ENCODE measurements at regions not wholly inside any gene's neighbourhood (a gene's known extent, or its start where the extent isn't known, plus 50 kb on each side); places are given as distances from the start of the nearest gene placed in this dataset.

DNA sequence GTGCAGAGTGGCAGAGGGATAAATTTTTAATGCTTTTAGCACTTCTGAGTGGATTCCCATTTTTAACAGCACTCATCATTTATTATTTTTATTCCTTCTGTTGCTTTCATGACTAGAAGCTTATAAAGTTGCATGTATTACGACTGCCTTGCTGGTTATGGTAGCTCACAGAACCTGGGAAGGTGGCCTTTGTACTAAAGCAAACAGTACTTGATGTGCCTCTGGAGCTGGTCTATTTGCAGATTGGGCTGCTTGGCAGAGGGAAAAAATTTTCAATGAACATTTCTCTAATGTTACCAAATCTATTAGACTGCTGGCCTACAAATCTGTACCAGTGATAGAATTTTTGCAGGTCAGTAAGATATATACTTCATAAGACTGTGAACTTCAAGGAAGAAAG, 274.5 kb upstream of the C9orf72 start (continued):
- TF ChIP-seq, protein P1, sequence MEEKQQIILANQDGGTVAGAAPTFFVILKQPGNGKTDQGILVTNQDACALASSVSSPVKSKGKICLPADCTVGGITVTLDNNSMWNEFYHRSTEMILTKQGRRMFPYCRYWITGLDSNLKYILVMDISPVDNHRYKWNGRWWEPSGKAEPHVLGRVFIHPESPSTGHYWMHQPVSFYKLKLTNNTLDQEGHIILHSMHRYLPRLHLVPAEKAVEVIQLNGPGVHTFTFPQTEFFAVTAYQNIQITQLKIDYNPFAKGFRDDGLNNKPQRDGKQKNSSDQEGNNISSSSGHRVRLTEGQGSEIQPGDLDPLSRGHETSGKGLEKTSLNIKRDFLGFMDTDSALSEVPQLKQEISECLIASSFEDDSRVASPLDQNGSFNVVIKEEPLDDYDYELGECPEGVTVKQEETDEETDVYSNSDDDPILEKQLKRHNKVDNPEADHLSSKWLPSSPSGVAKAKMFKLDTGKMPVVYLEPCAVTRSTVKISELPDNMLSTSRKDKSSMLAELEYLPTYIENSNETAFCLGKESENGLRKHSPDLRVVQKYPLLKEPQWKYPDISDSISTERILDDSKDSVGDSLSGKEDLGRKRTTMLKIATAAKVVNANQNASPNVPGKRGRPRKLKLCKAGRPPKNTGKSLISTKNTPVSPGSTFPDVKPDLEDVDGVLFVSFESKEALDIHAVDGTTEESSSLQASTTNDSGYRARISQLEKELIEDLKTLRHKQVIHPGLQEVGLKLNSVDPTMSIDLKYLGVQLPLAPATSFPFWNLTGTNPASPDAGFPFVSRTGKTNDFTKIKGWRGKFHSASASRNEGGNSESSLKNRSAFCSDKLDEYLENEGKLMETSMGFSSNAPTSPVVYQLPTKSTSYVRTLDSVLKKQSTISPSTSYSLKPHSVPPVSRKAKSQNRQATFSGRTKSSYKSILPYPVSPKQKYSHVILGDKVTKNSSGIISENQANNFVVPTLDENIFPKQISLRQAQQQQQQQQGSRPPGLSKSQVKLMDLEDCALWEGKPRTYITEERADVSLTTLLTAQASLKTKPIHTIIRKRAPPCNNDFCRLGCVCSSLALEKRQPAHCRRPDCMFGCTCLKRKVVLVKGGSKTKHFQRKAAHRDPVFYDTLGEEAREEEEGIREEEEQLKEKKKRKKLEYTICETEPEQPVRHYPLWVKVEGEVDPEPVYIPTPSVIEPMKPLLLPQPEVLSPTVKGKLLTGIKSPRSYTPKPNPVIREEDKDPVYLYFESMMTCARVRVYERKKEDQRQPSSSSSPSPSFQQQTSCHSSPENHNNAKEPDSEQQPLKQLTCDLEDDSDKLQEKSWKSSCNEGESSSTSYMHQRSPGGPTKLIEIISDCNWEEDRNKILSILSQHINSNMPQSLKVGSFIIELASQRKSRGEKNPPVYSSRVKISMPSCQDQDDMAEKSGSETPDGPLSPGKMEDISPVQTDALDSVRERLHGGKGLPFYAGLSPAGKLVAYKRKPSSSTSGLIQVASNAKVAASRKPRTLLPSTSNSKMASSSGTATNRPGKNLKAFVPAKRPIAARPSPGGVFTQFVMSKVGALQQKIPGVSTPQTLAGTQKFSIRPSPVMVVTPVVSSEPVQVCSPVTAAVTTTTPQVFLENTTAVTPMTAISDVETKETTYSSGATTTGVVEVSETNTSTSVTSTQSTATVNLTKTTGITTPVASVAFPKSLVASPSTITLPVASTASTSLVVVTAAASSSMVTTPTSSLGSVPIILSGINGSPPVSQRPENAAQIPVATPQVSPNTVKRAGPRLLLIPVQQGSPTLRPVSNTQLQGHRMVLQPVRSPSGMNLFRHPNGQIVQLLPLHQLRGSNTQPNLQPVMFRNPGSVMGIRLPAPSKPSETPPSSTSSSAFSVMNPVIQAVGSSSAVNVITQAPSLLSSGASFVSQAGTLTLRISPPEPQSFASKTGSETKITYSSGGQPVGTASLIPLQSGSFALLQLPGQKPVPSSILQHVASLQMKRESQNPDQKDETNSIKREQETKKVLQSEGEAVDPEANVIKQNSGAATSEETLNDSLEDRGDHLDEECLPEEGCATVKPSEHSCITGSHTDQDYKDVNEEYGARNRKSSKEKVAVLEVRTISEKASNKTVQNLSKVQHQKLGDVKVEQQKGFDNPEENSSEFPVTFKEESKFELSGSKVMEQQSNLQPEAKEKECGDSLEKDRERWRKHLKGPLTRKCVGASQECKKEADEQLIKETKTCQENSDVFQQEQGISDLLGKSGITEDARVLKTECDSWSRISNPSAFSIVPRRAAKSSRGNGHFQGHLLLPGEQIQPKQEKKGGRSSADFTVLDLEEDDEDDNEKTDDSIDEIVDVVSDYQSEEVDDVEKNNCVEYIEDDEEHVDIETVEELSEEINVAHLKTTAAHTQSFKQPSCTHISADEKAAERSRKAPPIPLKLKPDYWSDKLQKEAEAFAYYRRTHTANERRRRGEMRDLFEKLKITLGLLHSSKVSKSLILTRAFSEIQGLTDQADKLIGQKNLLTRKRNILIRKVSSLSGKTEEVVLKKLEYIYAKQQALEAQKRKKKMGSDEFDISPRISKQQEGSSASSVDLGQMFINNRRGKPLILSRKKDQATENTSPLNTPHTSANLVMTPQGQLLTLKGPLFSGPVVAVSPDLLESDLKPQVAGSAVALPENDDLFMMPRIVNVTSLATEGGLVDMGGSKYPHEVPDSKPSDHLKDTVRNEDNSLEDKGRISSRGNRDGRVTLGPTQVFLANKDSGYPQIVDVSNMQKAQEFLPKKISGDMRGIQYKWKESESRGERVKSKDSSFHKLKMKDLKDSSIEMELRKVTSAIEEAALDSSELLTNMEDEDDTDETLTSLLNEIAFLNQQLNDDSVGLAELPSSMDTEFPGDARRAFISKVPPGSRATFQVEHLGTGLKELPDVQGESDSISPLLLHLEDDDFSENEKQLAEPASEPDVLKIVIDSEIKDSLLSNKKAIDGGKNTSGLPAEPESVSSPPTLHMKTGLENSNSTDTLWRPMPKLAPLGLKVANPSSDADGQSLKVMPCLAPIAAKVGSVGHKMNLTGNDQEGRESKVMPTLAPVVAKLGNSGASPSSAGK (IDR thresholded peaks at IDR 0.05): no peak
- TF ChIP-seq BCL6 (CRISPR knock-in tag; IDR thresholded peaks at IDR 0.05) (no peak), TCF7 (IDR thresholded peaks at IDR 0.05; ENCODE audit: borderline replicate concordance) (no peak), ZFX (CRISPR knock-in tag; IDR thresholded peaks at IDR 0.05) (no peak), EZH2 (IDR thresholded peaks at IDR 0.05; ENCODE audit: borderline replicate concordance, low read depth, low read length) (no peak), ZNF140 (CRISPR knock-in tag; IDR thresholded peaks at IDR 0.05) (no peak), ARHGAP35 (IDR thresholded peaks at IDR 0.05; ENCODE audit: partially characterized antibody) (no peak), PHF21A (IDR thresholded peaks at IDR 0.05; ENCODE audit: borderline replicate concordance, low read depth) (no peak)
- TF ChIP-seq, protein P2, sequence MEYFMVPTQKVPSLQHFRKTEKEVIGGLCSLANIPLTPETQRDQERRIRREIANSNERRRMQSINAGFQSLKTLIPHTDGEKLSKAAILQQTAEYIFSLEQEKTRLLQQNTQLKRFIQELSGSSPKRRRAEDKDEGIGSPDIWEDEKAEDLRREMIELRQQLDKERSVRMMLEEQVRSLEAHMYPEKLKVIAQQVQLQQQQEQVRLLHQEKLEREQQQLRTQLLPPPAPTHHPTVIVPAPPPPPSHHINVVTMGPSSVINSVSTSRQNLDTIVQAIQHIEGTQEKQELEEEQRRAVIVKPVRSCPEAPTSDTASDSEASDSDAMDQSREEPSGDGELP (CRISPR knock-in tag; IDR thresholded peaks at IDR 0.05; ENCODE audit: borderline replicate concordance): no peak
- TF ChIP-seq, protein P3, sequence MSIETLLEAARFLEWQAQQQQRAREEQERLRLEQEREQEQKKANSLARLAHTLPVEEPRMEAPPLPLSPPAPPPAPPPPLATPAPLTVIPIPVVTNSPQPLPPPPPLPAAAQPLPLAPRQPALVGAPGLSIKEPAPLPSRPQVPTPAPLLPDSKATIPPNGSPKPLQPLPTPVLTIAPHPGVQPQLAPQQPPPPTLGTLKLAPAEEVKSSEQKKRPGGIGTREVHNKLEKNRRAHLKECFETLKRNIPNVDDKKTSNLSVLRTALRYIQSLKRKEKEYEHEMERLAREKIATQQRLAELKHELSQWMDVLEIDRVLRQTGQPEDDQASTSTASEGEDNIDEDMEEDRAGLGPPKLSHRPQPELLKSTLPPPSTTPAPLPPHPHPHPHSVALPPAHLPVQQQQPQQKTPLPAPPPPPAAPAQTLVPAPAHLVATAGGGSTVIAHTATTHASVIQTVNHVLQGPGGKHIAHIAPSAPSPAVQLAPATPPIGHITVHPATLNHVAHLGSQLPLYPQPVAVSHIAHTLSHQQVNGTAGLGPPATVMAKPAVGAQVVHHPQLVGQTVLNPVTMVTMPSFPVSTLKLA (conservative IDR thresholded peaks at IDR 0.05): no peak
- TF ChIP-seq, protein P4, sequence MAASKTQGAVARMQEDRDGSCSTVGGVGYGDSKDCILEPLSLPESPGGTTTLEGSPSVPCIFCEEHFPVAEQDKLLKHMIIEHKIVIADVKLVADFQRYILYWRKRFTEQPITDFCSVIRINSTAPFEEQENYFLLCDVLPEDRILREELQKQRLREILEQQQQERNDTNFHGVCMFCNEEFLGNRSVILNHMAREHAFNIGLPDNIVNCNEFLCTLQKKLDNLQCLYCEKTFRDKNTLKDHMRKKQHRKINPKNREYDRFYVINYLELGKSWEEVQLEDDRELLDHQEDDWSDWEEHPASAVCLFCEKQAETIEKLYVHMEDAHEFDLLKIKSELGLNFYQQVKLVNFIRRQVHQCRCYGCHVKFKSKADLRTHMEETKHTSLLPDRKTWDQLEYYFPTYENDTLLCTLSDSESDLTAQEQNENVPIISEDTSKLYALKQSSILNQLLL (CRISPR knock-in tag; IDR thresholded peaks at IDR 0.05; ENCODE audit: borderline replicate concordance): no peak
- TF ChIP-seq, protein P5, sequence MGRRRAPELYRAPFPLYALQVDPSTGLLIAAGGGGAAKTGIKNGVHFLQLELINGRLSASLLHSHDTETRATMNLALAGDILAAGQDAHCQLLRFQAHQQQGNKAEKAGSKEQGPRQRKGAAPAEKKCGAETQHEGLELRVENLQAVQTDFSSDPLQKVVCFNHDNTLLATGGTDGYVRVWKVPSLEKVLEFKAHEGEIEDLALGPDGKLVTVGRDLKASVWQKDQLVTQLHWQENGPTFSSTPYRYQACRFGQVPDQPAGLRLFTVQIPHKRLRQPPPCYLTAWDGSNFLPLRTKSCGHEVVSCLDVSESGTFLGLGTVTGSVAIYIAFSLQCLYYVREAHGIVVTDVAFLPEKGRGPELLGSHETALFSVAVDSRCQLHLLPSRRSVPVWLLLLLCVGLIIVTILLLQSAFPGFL (CRISPR knock-in tag; IDR thresholded peaks at IDR 0.05): no peak

Data from K562 (cell line).